ENCODE measurements at regions not wholly inside any gene's neighbourhood (a gene's known extent, or its start where the extent isn't known, plus 50 kb on each side); places are given as distances from the start of the nearest gene placed in this dataset.

- Histone ChIP-seq H3K4me1 (ENCODE audit: insufficient read depth, low read length) (peaks cover 4% of the 10 kb centered on the region), H3K27me3 (ENCODE audit: insufficient read depth, low read length) (peaks cover 62% of the 10 kb centered on the region), H3K4me2 (ENCODE audit: insufficient read depth, low read length) (no peak overlapping the region), H2AFZ (ENCODE audit: low read length) (no peak overlapping the region), H3K9me3 (ENCODE audit: low read depth, low read length) (no peaks in the 10 kb centered on the region), H3K27ac (ENCODE audit: low read depth, low read length) (no peak overlapping the region), H3K36me3 (ENCODE audit: insufficient read depth, low read length) (no peaks in the 10 kb centered on the region), H4K20me1 (ENCODE audit: insufficient read depth, low read length) (no peaks in the 10 kb centered on the region), H3K79me2 (ENCODE audit: insufficient read depth, low read length) (no peaks in the 10 kb centered on the region), H3K4me3 (ENCODE audit: insufficient read depth, low read length) (no peak overlapping the region)
- TF ChIP-seq, protein P1, sequence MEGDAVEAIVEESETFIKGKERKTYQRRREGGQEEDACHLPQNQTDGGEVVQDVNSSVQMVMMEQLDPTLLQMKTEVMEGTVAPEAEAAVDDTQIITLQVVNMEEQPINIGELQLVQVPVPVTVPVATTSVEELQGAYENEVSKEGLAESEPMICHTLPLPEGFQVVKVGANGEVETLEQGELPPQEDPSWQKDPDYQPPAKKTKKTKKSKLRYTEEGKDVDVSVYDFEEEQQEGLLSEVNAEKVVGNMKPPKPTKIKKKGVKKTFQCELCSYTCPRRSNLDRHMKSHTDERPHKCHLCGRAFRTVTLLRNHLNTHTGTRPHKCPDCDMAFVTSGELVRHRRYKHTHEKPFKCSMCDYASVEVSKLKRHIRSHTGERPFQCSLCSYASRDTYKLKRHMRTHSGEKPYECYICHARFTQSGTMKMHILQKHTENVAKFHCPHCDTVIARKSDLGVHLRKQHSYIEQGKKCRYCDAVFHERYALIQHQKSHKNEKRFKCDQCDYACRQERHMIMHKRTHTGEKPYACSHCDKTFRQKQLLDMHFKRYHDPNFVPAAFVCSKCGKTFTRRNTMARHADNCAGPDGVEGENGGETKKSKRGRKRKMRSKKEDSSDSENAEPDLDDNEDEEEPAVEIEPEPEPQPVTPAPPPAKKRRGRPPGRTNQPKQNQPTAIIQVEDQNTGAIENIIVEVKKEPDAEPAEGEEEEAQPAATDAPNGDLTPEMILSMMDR (IDR thresholded peaks at IDR 0.05; ENCODE audit: extremely low read depth, low read depth, low read length), result no peak
- DNase-seq (ENCODE audit: insufficient read length, low spot score, missing footprints), result peak; percentile 45
Measured at GRCh38 chr6:41440958-41441357, 105.2 kb upstream of the FOXP4 start.

GRCh38 chr6:41441598-41442351, 104.4 kb upstream of the FOXP4 start:
- TF ChIP-seq, protein P1 (IDR thresholded peaks at IDR 0.05; ENCODE audit: extremely low read depth, low read depth, low read length), result no peak
- H3K9me3 ChIP-seq (ENCODE audit: low read depth, low read length), result no peaks in the 10 kb centered on the region
- no peak overlapping the region for H2AFZ ChIP-seq (ENCODE audit: low read length)
- no peaks in the 10 kb centered on the region for H3K79me2 ChIP-seq (ENCODE audit: insufficient read depth, low read length)
- no peak overlapping the region for H3K4me2 ChIP-seq (ENCODE audit: insufficient read depth, low read length)
- H3K27me3 ChIP-seq (ENCODE audit: insufficient read depth, low read length), result peaks cover 62% of the 10 kb centered on the region
- no peak overlapping the region for H3K4me3 ChIP-seq (ENCODE audit: insufficient read depth, low read length)
- DNase-seq (ENCODE audit: insufficient read length, low spot score, missing footprints), result no peak
- H3K36me3 ChIP-seq (ENCODE audit: insufficient read depth, low read length), result no peaks in the 10 kb centered on the region
- H4K20me1 ChIP-seq (ENCODE audit: insufficient read depth, low read length), result no peaks in the 10 kb centered on the region
- peaks cover 4% of the 10 kb centered on the region for H3K4me1 ChIP-seq (ENCODE audit: insufficient read depth, low read length)
- H3K27ac ChIP-seq (ENCODE audit: low read depth, low read length), result no peak overlapping the region

GRCh38 chr6:41442352-41442672, 103.9 kb upstream of the FOXP4 start:
- peaks cover 62% of the 10 kb centered on the region for H3K27me3 ChIP-seq (ENCODE audit: insufficient read depth, low read length)
- H3K4me2 ChIP-seq (ENCODE audit: insufficient read depth, low read length), result no peak overlapping the region
- H3K4me1 ChIP-seq (ENCODE audit: insufficient read depth, low read length), result peaks cover 4% of the 10 kb centered on the region
- H3K36me3 ChIP-seq (ENCODE audit: insufficient read depth, low read length), result no peaks in the 10 kb centered on the region
- H3K9me3 ChIP-seq (ENCODE audit: low read depth, low read length), result no peaks in the 10 kb centered on the region
- no peak overlapping the region for H3K27ac ChIP-seq (ENCODE audit: low read depth, low read length)
- TF ChIP-seq, protein P1 (IDR thresholded peaks at IDR 0.05; ENCODE audit: extremely low read depth, low read depth, low read length), result no peak
- H3K79me2 ChIP-seq (ENCODE audit: insufficient read depth, low read length), result no peaks in the 10 kb centered on the region
- H2AFZ ChIP-seq (ENCODE audit: low read length), result no peak overlapping the region
- no peaks in the 10 kb centered on the region for H4K20me1 ChIP-seq (ENCODE audit: insufficient read depth, low read length)
- DNase-seq (ENCODE audit: insufficient read length, low spot score, missing footprints), result peak; percentile 85
- no peak overlapping the region for H3K4me3 ChIP-seq (ENCODE audit: insufficient read depth, low read length)

DNA sequence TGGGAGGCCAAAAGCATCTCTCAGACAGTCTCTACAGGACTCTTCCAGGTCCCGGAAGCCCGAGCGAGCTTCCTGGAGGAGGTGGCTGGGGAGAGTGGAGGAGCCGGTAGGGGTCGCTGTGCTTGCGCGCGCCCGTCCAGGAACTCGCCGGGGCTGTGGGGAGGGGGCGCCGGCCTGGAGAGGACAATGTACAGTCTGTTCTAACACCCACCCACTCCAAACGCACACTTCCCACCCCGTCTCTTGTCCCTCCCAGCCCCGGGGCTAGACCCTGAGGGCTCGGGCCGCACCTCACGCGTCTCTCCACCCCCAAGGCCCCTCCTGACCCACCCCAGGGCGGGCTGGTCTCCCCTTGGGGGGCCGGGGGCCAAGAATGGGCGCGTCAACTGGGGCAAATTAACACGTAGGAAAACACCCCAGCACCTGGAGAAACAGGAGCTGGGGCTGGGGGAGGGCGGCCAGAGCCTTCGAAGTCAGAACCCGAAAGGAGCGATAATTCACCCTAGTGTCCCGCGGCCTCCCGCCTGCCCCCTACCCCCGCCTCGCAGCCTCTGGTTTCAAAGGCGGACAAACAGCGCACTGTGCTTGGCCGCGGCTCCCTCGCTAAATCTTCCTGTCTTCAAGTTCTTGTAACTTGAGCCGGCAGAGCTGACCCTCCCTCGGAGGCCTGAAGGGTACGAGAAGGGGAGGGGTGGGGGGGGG, 103.2 kb upstream of the FOXP4 start:
- Histone ChIP-seq H3K9me3 (ENCODE audit: low read depth, low read length) (no peaks in the 10 kb centered on the region), H3K27me3 (ENCODE audit: insufficient read depth, low read length) (peaks cover 60% of the 10 kb centered on the region), H3K27ac (ENCODE audit: low read depth, low read length) (no peak overlapping the region), H3K4me1 (ENCODE audit: insufficient read depth, low read length) (peaks cover 4% of the 10 kb centered on the region), H4K20me1 (ENCODE audit: insufficient read depth, low read length) (no peaks in the 10 kb centered on the region), H3K36me3 (ENCODE audit: insufficient read depth, low read length) (no peaks in the 10 kb centered on the region), H3K4me2 (ENCODE audit: insufficient read depth, low read length) (peak overlapping the region; percentile 18), H3K79me2 (ENCODE audit: insufficient read depth, low read length) (no peaks in the 10 kb centered on the region), H2AFZ (ENCODE audit: low read length) (no peak overlapping the region), H3K4me3 (ENCODE audit: insufficient read depth, low read length) (peak overlapping the region; percentile 28)
- peak; percentile 86 for DNase-seq (ENCODE audit: insufficient read length, low spot score, missing footprints)
- TF ChIP-seq, protein P1 (IDR thresholded peaks at IDR 0.05; ENCODE audit: extremely low read depth, low read depth, low read length), result peak; percentile 28

Data from osteoblast (primary cell).